ENCODE measurements at regions not wholly inside any gene's neighbourhood (a gene's known extent, or its start where the extent isn't known, plus 50 kb on each side); places are given as distances from the start of the nearest gene placed in this dataset.

DNA sequence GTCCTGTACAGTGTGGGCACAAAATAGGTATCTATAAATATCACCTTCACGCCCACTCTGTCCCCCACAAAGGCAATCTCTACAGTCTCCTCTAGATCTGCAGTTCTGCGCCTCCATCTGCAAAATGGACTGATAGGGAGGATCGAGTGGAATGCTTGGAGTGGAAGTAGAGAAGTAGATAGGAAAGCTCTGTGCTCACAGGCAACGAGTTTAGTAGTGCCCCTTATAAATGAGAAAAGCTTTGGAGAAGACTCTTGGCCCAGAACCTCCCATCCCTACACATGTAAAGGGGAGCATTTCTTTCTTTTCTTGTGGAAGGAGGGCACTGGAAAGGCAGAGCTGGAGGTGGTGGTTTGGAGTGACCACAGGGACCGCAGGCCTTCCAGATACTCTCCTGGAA, 88.5 kb downstream of the ZNF621 start:
- ChIA-PET CTCF (no interaction called here), POLR2A (no interaction called here)
- Histone ChIP-seq H3K27me3 (ENCODE audit: control insufficient read depth in 2 of 2, insufficient read depth in 2 of 2, low read length in 2 of 2) (peaks cover 0 to 3% of the 10 kb centered on the region in 2 donors), H3K4me1 (ENCODE audit: control insufficient read depth in 2 of 2, insufficient read depth in 2 of 2, low read length in 2 of 2) (no peaks in the 10 kb centered on the region), H3K9me3 (ENCODE audit: control insufficient read depth in 2 of 3, low read length in 3 of 3) (no peaks in the 10 kb centered on the region), H3K4me3 (ENCODE audit: low read length) (no peak overlapping the region), H3K27ac (ENCODE audit: low read depth, low read length) (no peak overlapping the region), H3K36me3 (ENCODE audit: control insufficient read depth in 2 of 3, insufficient read depth in 3 of 3, low read length in 3 of 3) (no peaks in the 10 kb centered on the region)
- intact Hi-C loops (cut with micrococcal nuclease) = no loop called here
- Mint-ChIP-seq H3K27me3 (peaks cover 37 to 46% (median 39%) of the 10 kb centered on the region in 5 donors), H3K9me3 (no peaks in the 10 kb centered on the region), H3K4me3 (no peak overlapping the region), H3K4me1 (peaks cover 0 to 5% (median 0%) of the 10 kb centered on the region in 7 donors), H3K27ac (no peak overlapping the region), H3K36me3 (no peaks in the 10 kb centered on the region)
- DNase-seq = no peak
- ATAC-seq = no peak

DNA sequence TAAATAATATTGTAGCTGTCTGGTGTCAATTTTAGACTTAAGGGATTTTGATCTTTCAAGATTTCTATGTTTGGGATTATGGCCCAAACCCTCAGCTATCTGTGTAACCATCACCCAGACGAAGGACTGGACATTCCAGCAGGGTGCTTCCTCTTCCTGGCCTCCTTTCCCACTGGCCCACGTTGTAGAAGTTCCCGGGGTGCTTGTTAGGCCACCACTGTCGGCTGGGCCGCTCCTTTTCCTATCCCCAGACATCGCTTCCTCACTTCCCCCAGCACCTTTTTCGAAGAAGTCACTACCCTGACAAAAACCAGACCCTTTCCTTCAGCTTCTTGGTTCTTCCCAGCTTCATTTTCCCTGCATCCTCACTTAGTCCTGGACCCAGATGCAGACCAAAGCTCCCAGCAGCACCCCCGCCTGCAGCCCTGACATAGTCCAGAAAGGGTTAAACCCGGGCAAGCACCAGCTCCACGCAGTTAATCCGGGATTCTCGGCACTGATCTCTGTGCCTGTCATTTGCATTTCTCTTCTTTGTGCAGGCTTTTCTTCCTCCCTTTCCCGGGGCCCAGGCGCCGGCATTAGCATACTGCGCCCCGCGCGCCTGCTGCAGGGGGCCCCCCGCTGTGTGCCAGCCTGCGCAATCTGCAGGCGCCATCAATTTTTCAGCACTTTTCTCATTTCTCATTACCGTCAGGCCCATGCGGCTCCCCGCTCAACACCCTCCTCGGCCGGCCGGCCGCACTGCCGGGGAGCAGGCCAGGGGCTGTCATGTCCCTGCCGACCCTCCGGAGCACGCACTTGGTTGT, 90.6 kb downstream of the ZNF621 start:
- Histone ChIP-seq H3K36me3 (ENCODE audit: control insufficient read depth in 2 of 3, insufficient read depth in 3 of 3, low read length in 3 of 3) (no peaks in the 10 kb centered on the region), H3K4me3 (ENCODE audit: low read length) (no peak overlapping the region), H3K27ac (ENCODE audit: low read depth, low read length) (no peak overlapping the region), H3K4me1 (ENCODE audit: control insufficient read depth in 2 of 2, insufficient read depth in 2 of 2, low read length in 2 of 2) (no peaks in the 10 kb centered on the region), H3K27me3 (ENCODE audit: control insufficient read depth in 2 of 2, insufficient read depth in 2 of 2, low read length in 2 of 2) (peaks cover 0 to 3% of the 10 kb centered on the region in 2 donors), H3K9me3 (ENCODE audit: control insufficient read depth in 2 of 3, low read length in 3 of 3) (no peaks in the 10 kb centered on the region)
- Mint-ChIP-seq H3K4me3 (no peak overlapping the region), H3K27ac (no peak overlapping the region), H3K9me3 (peaks cover 0 to 1% (median 0%) of the 10 kb centered on the region in 11 donors), H3K27me3 (peaks cover 36 to 44% (median 41%) of the 10 kb centered on the region in 5 donors), H3K36me3 (no peaks in the 10 kb centered on the region), H3K4me1 (peaks cover 0 to 4% (median 0%) of the 10 kb centered on the region in 7 donors)
- no peak for DNase-seq
- CTCF ChIA-PET = no interaction called here
- intact Hi-C loops (cut with micrococcal nuclease) = no loop called here
- no peak for ATAC-seq
- POLR2A ChIA-PET = no interaction called here

DNA sequence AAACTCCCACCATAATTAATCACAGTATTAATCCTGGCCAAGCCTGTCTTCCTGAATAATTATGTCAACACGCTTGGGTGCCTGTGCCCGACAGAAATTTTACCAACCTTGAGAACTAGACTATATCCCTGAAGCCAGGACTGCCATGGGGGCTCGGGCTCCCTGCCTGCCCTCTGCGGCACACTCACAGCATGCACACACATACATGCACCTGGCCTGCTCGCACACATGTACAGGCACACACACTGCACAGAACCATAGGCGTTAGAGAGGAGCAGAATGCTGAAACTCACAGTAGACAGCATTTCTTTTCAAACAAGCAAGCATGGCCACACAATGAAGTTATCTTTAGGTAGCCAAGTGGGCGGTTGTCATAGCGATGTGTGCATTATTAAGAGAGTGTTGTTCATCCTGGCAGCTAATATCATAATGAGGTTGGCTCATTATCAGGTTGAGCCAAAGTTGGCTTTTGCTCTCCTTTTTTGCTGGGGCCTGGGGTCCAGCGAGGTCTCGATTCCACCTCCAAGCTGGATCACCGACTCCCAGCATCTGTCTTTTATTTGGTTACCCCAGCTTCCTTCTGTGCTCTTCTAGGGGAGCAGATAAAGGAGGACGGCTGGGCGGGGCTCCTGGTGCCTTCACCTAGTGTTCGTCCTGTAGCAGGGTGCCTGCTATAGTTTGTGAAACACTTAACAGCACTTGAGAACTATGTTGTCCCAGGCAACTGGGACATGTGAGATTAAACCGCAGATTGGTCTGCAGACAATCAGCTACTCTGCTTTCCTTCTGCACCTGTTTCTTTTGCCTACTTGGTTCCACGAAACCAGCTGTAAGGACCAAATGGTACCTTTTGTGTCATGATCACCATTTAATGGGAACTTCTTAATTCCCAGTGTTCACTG, 91.4 kb downstream of the ZNF621 start:
- H3K27me3 ChIP-seq (ENCODE audit: control insufficient read depth in 2 of 2, insufficient read depth in 2 of 2, low read length in 2 of 2) = peaks cover 0 to 3% of the 10 kb centered on the region in 2 donors
- DNase-seq (no peak), ATAC-seq (no peak)
- intact Hi-C loops (cut with micrococcal nuclease) = no loop called here
- H3K27ac ChIP-seq (ENCODE audit: low read depth, low read length) = no peak overlapping the region
- CTCF ChIA-PET = no interaction called here
- no peaks in the 10 kb centered on the region for H3K4me1 ChIP-seq (ENCODE audit: control insufficient read depth in 2 of 2, insufficient read depth in 2 of 2, low read length in 2 of 2)
- H3K9me3 ChIP-seq (ENCODE audit: control insufficient read depth in 2 of 3, low read length in 3 of 3) = no peaks in the 10 kb centered on the region
- Mint-ChIP-seq H3K4me3 (no peak overlapping the region), H3K27ac (no peak overlapping the region), H3K27me3 (peaks cover 34 to 43% (median 40%) of the 10 kb centered on the region in 5 donors), H3K9me3 (peaks cover 0 to 1% (median 0%) of the 10 kb centered on the region in 11 donors), H3K36me3 (no peaks in the 10 kb centered on the region), H3K4me1 (peaks cover 0 to 5% (median 0%) of the 10 kb centered on the region in 7 donors)
- H3K36me3 ChIP-seq (ENCODE audit: control insufficient read depth in 2 of 3, insufficient read depth in 3 of 3, low read length in 3 of 3) = no peaks in the 10 kb centered on the region
- H3K4me3 ChIP-seq (ENCODE audit: low read length) = no peak overlapping the region
- POLR2A ChIA-PET = no interaction called here

DNA sequence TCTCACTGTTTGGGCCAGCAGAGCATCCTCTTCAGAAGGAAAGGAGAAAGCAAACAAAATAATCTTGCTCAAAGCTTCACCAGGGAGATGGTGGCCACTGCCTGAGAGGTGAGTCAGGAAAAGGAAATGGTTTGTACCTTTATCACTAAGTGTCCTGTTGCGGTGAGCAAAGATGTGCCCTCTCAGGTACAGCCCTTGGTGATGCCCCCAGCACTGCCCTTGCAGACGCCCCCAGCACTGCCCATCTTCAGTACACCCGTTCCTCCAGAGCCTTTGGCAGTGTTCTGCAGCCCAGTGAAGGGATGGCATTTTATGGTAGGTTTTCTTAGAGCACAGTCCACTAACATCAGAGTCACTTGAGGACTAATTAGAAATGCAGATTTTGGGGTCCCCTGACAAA, 92.3 kb downstream of the ZNF621 start:
- Histone ChIP-seq H3K27me3 (ENCODE audit: control insufficient read depth in 2 of 2, insufficient read depth in 2 of 2, low read length in 2 of 2) (peaks cover 0 to 3% of the 10 kb centered on the region in 2 donors), H3K4me3 (ENCODE audit: low read length) (no peak overlapping the region), H3K27ac (ENCODE audit: low read depth, low read length) (no peak overlapping the region), H3K9me3 (ENCODE audit: control insufficient read depth in 2 of 3, low read length in 3 of 3) (no peaks in the 10 kb centered on the region), H3K36me3 (ENCODE audit: control insufficient read depth in 2 of 3, insufficient read depth in 3 of 3, low read length in 3 of 3) (no peaks in the 10 kb centered on the region), H3K4me1 (ENCODE audit: control insufficient read depth in 2 of 2, insufficient read depth in 2 of 2, low read length in 2 of 2) (no peaks in the 10 kb centered on the region)
- intact Hi-C loops (cut with micrococcal nuclease) = no loop called here
- ChIA-PET POLR2A (no interaction called here), CTCF (no interaction called here)
- peaks cover 0 to 5% (median 0%) of the 10 kb centered on the region in 7 donors for H3K4me1 Mint-ChIP-seq
- H3K9me3 Mint-ChIP-seq = peaks cover 0 to 1% (median 0%) of the 10 kb centered on the region in 11 donors
- DNase-seq (no peak), ATAC-seq (no peak)
- peaks cover 31 to 40% (median 37%) of the 10 kb centered on the region in 5 donors for H3K27me3 Mint-ChIP-seq
- no peak overlapping the region for H3K4me3 Mint-ChIP-seq
- H3K27ac Mint-ChIP-seq = no peak overlapping the region
- H3K36me3 Mint-ChIP-seq = no peaks in the 10 kb centered on the region

DNA sequence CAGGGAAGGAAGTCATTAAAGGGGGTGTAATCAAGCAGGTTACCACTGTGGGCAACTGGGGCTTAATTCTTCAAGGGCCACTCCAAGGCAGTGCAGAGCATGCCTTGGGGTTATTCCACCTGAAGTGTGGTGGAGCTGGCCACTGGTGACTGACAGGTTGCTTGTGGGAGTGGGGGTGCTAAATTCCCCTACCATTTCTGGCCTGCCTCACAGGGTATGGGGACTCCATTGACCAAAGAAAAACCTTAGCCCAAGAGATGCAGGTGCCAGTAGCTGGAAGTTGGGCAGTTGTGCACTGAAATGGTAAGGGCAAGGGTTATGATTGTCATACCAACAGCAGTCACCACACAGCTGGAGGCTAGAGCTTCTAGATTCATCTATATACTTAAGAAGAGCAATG, 93.4 kb downstream of the ZNF621 start:
- POLR2A ChIA-PET = no interaction called here
- intact Hi-C loops (cut with micrococcal nuclease) = no loop called here
- peaks cover 0 to 3% (median 0%) of the 10 kb centered on the region in 5 donors for H3K36me3 Mint-ChIP-seq
- peaks cover 0 to 6% (median 0%) of the 10 kb centered on the region in 11 donors for H3K9me3 Mint-ChIP-seq
- no peak overlapping the region for H3K4me3 Mint-ChIP-seq
- Histone ChIP-seq H3K4me1 (ENCODE audit: control insufficient read depth in 2 of 2, insufficient read depth in 2 of 2, low read length in 2 of 2) (no peaks in the 10 kb centered on the region), H3K36me3 (ENCODE audit: control insufficient read depth in 2 of 3, insufficient read depth in 3 of 3, low read length in 3 of 3) (no peaks in the 10 kb centered on the region), H3K27me3 (ENCODE audit: control insufficient read depth in 2 of 2, insufficient read depth in 2 of 2, low read length in 2 of 2) (peaks cover 0 to 3% of the 10 kb centered on the region in 2 donors), H3K27ac (ENCODE audit: low read depth, low read length) (no peak overlapping the region), H3K9me3 (ENCODE audit: control insufficient read depth in 2 of 3, low read length in 3 of 3) (no peaks in the 10 kb centered on the region), H3K4me3 (ENCODE audit: low read length) (no peak overlapping the region)
- DNase-seq (no peak), ATAC-seq (no peak)
- H3K27ac Mint-ChIP-seq = no peak overlapping the region
- peaks cover 31 to 47% (median 37%) of the 10 kb centered on the region in 5 donors for H3K27me3 Mint-ChIP-seq
- CTCF ChIA-PET = no interaction called here
- H3K4me1 Mint-ChIP-seq = peaks cover 0 to 5% (median 0%) of the 10 kb centered on the region in 7 donors

DNA sequence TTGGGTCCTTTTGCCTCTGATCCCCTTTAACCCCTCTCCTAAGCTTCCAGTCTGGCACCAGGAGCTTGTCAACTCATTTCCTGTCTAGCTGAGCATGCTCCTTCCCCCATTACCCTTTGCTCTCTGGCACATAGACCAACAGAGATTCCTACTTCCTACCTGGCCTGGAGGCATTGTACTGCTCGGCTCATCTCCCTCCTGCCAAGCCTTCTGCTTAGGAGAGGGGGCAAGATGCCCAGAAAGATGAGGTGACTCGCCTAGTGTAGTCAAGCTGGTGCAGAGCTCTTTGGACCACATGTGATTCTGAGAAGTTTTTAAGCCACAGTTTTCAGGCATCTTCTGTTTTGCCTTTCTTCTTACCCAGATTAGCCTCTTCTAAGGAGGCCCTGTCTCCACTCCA, 95.4 kb downstream of the ZNF621 start:
- peaks cover 21 to 37% (median 27%) of the 10 kb centered on the region in 5 donors for H3K27me3 Mint-ChIP-seq
- H3K4me3 Mint-ChIP-seq = no peak overlapping the region
- H3K27me3 ChIP-seq (ENCODE audit: control insufficient read depth in 2 of 2, insufficient read depth in 2 of 2, low read length in 2 of 2) = peaks cover 0 to 3% of the 10 kb centered on the region in 2 donors
- intact Hi-C loops (cut with micrococcal nuclease) = no loop called here
- no peak overlapping the region for H3K4me3 ChIP-seq (ENCODE audit: low read length)
- H3K4me1 ChIP-seq (ENCODE audit: control insufficient read depth in 2 of 2, insufficient read depth in 2 of 2, low read length in 2 of 2) = peaks cover 0 to 5% of the 10 kb centered on the region in 2 donors
- ATAC-seq = no peak
- no peak overlapping the region for H3K27ac Mint-ChIP-seq
- CTCF ChIA-PET = no interaction called here
- H3K4me1 Mint-ChIP-seq = peaks cover 0 to 5% (median 0%) of the 10 kb centered on the region in 7 donors
- DNase-seq = no peak
- peaks cover 0 to 6% (median 0%) of the 10 kb centered on the region in 11 donors for H3K9me3 Mint-ChIP-seq
- no peak overlapping the region for H3K27ac ChIP-seq (ENCODE audit: low read depth, low read length)
- POLR2A ChIA-PET = no interaction called here
- no peaks in the 10 kb centered on the region for H3K9me3 ChIP-seq (ENCODE audit: control insufficient read depth in 2 of 3, low read length in 3 of 3)
- H3K36me3 Mint-ChIP-seq = peaks cover 0 to 3% (median 0%) of the 10 kb centered on the region in 5 donors
- no peaks in the 10 kb centered on the region for H3K36me3 ChIP-seq (ENCODE audit: control insufficient read depth in 2 of 3, insufficient read depth in 3 of 3, low read length in 3 of 3)
